Mesendoderm (in vitro differentiated cells): ENCODE measurements at regions not wholly inside any gene's neighbourhood (a gene's known extent, or its start where the extent isn't known, plus 50 kb on each side); places are given as distances from the start of the nearest gene placed in this dataset.
A peak's percentile ranks its signal among the peaks of the same experiment; 100 is the strongest.

Source experiments
- DNase-seq: peaks from one replicate; pipeline ENCODE4 v3.0.0; 2013
- H2AK5ac ChIP-seq: 2 replicates; pipeline ENCODE4 v1.6.1; 2013; ENCODE audit warnings: low read length, inconsistent platforms
- H2BK120ac ChIP-seq: 2 replicates; pipeline ENCODE4 v1.6.1; 2013; ENCODE audit warnings: low read depth, mild to moderate bottlenecking, low read length, moderate library complexity, mixed read lengths
- H2BK15ac ChIP-seq: replicated peaks from 2 replicates; pipeline ENCODE4 v1.6.1; 2013; ENCODE audit warnings: low read depth, mild to moderate bottlenecking, moderate library complexity
- H2BK5ac ChIP-seq: 2 replicates; pipeline ENCODE4 v1.6.1; 2013; ENCODE audit warnings: low read length, inconsistent platforms
- H3K18ac ChIP-seq: 2 replicates; pipeline ENCODE4 v1.6.1; 2013; ENCODE audit warnings: mild to moderate bottlenecking, low read length, mixed read lengths
- H3K23ac ChIP-seq: one replicate; pipeline ENCODE4 v1.6.1; 2013; ENCODE audit warnings: low read length
- H3K27ac ChIP-seq: 2 replicates; pipeline ENCODE4 v1.5.1; 2013; ENCODE audit warnings: low read depth, mild to moderate bottlenecking, inconsistent platforms, low read length, moderate library complexity
- H3K27me3 ChIP-seq: 2 replicates; pipeline ENCODE4 v1.6.1; 2013; ENCODE audit warnings: low read length, control low read depth, mild to moderate bottlenecking, inconsistent platforms; ENCODE audit not compliant: insufficient read depth, poor library complexity
- H3K36me3 ChIP-seq: 2 replicates; pipeline ENCODE4 v1.6.1; 2013; ENCODE audit warnings: low read length, inconsistent platforms; ENCODE audit not compliant: control insufficient read depth, insufficient read depth
- H3K4ac ChIP-seq: one replicate; pipeline ENCODE4 v1.6.1; 2013; ENCODE audit warnings: low read depth, mild to moderate bottlenecking, low read length, moderate library complexity
- H3K4me1 ChIP-seq: 2 replicates; pipeline ENCODE4 v1.6.1; 2013; ENCODE audit warnings: low read depth, low read length, inconsistent platforms; ENCODE audit not compliant: control insufficient read depth
- H3K4me2 ChIP-seq: 2 replicates; pipeline ENCODE4 v1.6.1; 2013; ENCODE audit warnings: low read length
- H3K4me3 ChIP-seq: 2 replicates; pipeline ENCODE4 v1.5.1; 2013; ENCODE audit warnings: mild to moderate bottlenecking, low read length
- H3K56ac ChIP-seq: one replicate; pipeline ENCODE4 v1.6.1; 2013; ENCODE audit warnings: low read length
- H3K79me1 ChIP-seq: 2 replicates; pipeline ENCODE4 v1.6.1; 2013; ENCODE audit warnings: low read length, inconsistent platforms
- H3K79me2 ChIP-seq: 2 replicates; pipeline ENCODE4 v1.6.1; 2013; ENCODE audit warnings: mild to moderate bottlenecking, low read length; ENCODE audit not compliant: control insufficient read depth, insufficient read depth
- H3K9ac ChIP-seq: 2 replicates; pipeline ENCODE4 v1.6.1; 2013; ENCODE audit warnings: low read length, inconsistent platforms
- H4K5ac ChIP-seq: one replicate; pipeline ENCODE4 v1.6.1; 2013; ENCODE audit warnings: low read length
- H4K8ac ChIP-seq: one replicate; pipeline ENCODE4 v1.6.1; 2013; ENCODE audit warnings: low read depth, mild to moderate bottlenecking, control low read depth, low read length, moderate library complexity
- WGBS: extraction: QIAGEN DNeasy Blood & Tissue Kit; methylation state at CpG from one replicate; pipeline ENCODE4 v1.1.7; 2013; ENCODE audit warnings: low lambda C conversion rate, missing lambda C conversion rate; ENCODE audit not compliant: insufficient coverage; ENCODE audit errors: extremely low coverage; 5-methylcytosine and 5-hydroxymethylcytosine counted together

- Histone ChIP-seq H3K79me1 (no peaks in the 10 kb centered on the region), H3K4me3 (no peak overlapping the region), H2BK15ac (no peak overlapping the region), H3K36me3 (no peaks in the 10 kb centered on the region), H3K23ac (no peak overlapping the region), H2BK5ac (no peak overlapping the region), H3K4me1 (no peaks in the 10 kb centered on the region), H4K8ac (no peak overlapping the region), H3K79me2 (no peaks in the 10 kb centered on the region), H3K27me3 (no peaks in the 10 kb centered on the region), H3K18ac (no peak overlapping the region), H3K27ac (no peak overlapping the region), H3K9ac (no peak overlapping the region), H2BK120ac (no peak overlapping the region), H3K56ac (no peak overlapping the region), H2AK5ac (no peak overlapping the region), H4K5ac (no peak overlapping the region), H3K4ac (no peak overlapping the region), H3K4me2 (no peak overlapping the region)
- WGBS = no CpG with 5 or more reads among the region's 2 CpGs
- no peak for DNase-seq
Observed at GRCh38 chr4:187289371-187289770, 565.7 kb upstream of the FAT1 start.

GRCh38 chr4:187294861-187295260, 571.2 kb upstream of the FAT1 start:
- Histone ChIP-seq H3K36me3 (no peaks in the 10 kb centered on the region), H2BK5ac (no peak overlapping the region), H3K56ac (no peak overlapping the region), H3K9ac (no peak overlapping the region), H3K79me1 (no peaks in the 10 kb centered on the region), H3K4ac (no peak overlapping the region), H3K4me1 (no peaks in the 10 kb centered on the region), H3K4me2 (no peak overlapping the region), H3K18ac (no peak overlapping the region), H2BK15ac (no peak overlapping the region), H4K8ac (no peak overlapping the region), H2BK120ac (no peak overlapping the region), H3K79me2 (no peaks in the 10 kb centered on the region), H3K4me3 (no peak overlapping the region), H3K23ac (no peak overlapping the region), H3K27ac (no peak overlapping the region), H2AK5ac (no peak overlapping the region), H4K5ac (no peak overlapping the region), H3K27me3 (no peaks in the 10 kb centered on the region)
- DNase-seq = no peak
- WGBS = no CpG with 5 or more reads among the region's 3 CpGs

GRCh38 chr4:187301923-187302322, 578.3 kb upstream of the FAT1 start:
- no peak for DNase-seq
- Histone ChIP-seq H3K18ac (no peak overlapping the region), H3K9ac (no peak overlapping the region), H3K27me3 (no peaks in the 10 kb centered on the region), H3K27ac (no peak overlapping the region), H2BK5ac (no peak overlapping the region), H4K8ac (no peak overlapping the region), H2BK120ac (no peak overlapping the region), H3K56ac (no peak overlapping the region), H4K5ac (no peak overlapping the region), H3K79me2 (no peaks in the 10 kb centered on the region), H3K4ac (no peak overlapping the region), H3K4me3 (no peak overlapping the region), H2AK5ac (no peak overlapping the region), H3K23ac (no peak overlapping the region), H3K79me1 (no peaks in the 10 kb centered on the region), H2BK15ac (no peak overlapping the region), H3K36me3 (no peaks in the 10 kb centered on the region), H3K4me1 (no peaks in the 10 kb centered on the region), H3K4me2 (no peak overlapping the region)
- WGBS = no CpG with 5 or more reads among the region's 16 CpGs

- Histone ChIP-seq H3K27me3 (no peaks in the 10 kb centered on the region), H3K4me1 (no peaks in the 10 kb centered on the region), H2BK120ac (no peak overlapping the region), H3K9ac (no peak overlapping the region), H3K79me2 (no peaks in the 10 kb centered on the region), H3K79me1 (no peaks in the 10 kb centered on the region), H3K36me3 (no peaks in the 10 kb centered on the region), H3K4me2 (no peak overlapping the region), H4K8ac (no peak overlapping the region), H2BK15ac (no peak overlapping the region), H3K18ac (no peak overlapping the region), H3K4me3 (no peak overlapping the region), H3K23ac (no peak overlapping the region), H4K5ac (no peak overlapping the region), H2BK5ac (no peak overlapping the region), H2AK5ac (no peak overlapping the region), H3K27ac (no peak overlapping the region), H3K56ac (no peak overlapping the region), H3K4ac (no peak overlapping the region)
- DNase-seq = no peak
- no CpG with 5 or more reads among the region's 6 CpGs for WGBS
Observed at GRCh38 chr4:187302457-187303150, 578.9 kb upstream of the FAT1 start.

GRCh38 chr4:187304133-187304532, 580.5 kb upstream of the FAT1 start:
- Histone ChIP-seq H3K18ac (no peak overlapping the region), H3K27ac (no peak overlapping the region), H3K23ac (no peak overlapping the region), H3K4ac (no peak overlapping the region), H3K4me1 (no peaks in the 10 kb centered on the region), H3K9ac (no peak overlapping the region), H3K56ac (no peak overlapping the region), H2AK5ac (no peak overlapping the region), H3K27me3 (no peaks in the 10 kb centered on the region), H4K8ac (no peak overlapping the region), H2BK5ac (no peak overlapping the region), H4K5ac (no peak overlapping the region), H3K4me2 (no peak overlapping the region), H2BK120ac (no peak overlapping the region), H3K4me3 (no peak overlapping the region), H3K36me3 (no peaks in the 10 kb centered on the region), H2BK15ac (no peak overlapping the region), H3K79me2 (no peaks in the 10 kb centered on the region), H3K79me1 (no peaks in the 10 kb centered on the region)
- DNase-seq = peak; percentile 45
- WGBS = no CpG with 5 or more reads among the region's 11 CpGs

GRCh38 chr4:187307131-187307530, 583.5 kb upstream of the FAT1 start:
- DNase-seq = no peak
- H4K5ac ChIP-seq = no peak overlapping the region
- no peaks in the 10 kb centered on the region for H3K79me2 ChIP-seq
- H3K18ac ChIP-seq = no peak overlapping the region
- no peak overlapping the region for H3K56ac ChIP-seq
- no peaks in the 10 kb centered on the region for H3K27me3 ChIP-seq
- no peak overlapping the region for H3K23ac ChIP-seq
- H3K4ac ChIP-seq = no peak overlapping the region
- H2AK5ac ChIP-seq = no peak overlapping the region
- no peak overlapping the region for H3K27ac ChIP-seq
- no peaks in the 10 kb centered on the region for H3K79me1 ChIP-seq
- H3K36me3 ChIP-seq = no peaks in the 10 kb centered on the region
- H3K4me2 ChIP-seq = no peak overlapping the region
- H3K4me3 ChIP-seq = no peak overlapping the region
- no peak overlapping the region for H3K9ac ChIP-seq
- no CpG with 5 or more reads among the region's 2 CpGs for WGBS
- no peak overlapping the region for H4K8ac ChIP-seq
- no peak overlapping the region for H2BK120ac ChIP-seq
- H3K4me1 ChIP-seq = no peaks in the 10 kb centered on the region
- H2BK5ac ChIP-seq = no peak overlapping the region
- H2BK15ac ChIP-seq = no peak overlapping the region
